ENCODE measurements at regions not wholly inside any gene's neighbourhood (a gene's known extent, or its start where the extent isn't known, plus 50 kb on each side); places are given as distances from the start of the nearest gene placed in this dataset.
A peak's percentile ranks its signal among the peaks of the same experiment; 100 is the strongest.

DNA sequence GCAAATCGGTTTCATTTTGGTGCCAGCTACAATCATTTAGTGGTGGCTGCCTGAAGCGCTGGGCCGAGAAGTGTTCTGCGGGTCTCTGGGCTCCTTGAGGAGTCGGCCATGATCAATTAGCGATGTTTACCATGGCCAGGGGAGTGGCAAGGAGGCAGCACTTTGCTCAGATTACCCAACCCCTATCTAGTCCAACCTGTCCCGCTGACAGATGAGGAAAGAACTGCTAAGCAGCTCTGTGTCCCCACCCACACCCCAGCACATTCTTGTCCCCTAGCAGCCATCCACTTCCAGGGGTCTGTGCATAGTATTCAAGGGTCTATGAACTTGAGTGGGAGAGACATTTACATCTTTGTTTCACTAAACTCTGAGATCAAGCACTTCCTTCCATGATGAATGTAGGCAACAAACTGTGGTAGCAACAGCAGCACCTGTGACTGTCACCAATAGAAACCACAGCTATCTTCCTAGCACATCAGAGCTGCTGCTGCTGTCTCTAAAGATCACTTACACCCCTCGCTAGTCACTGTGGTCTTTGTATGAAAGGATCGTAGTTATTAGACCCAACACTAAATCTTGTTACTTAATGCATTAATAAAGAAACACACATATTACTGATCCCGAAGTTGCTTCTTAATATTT lies 331.6 kb downstream of the BCOR start:
- H3K9me3 ChIP-seq (ENCODE audit: control insufficient read depth, insufficient read depth, low read length): no peaks in the 10 kb centered on the region
- Mint-ChIP-seq H3K4me1 (no peaks in the 10 kb centered on the region), H3K4me3 (no peak overlapping the region), H3K36me3 (no peaks in the 10 kb centered on the region), H3K27me3 (ENCODE audit: low read depth in 2 of 2) (peaks cover 0 to 2% of the 10 kb centered on the region in 2 donors), H3K9me3 (peaks cover 0 to 2% of the 10 kb centered on the region in 2 donors), H3K27ac (no peak overlapping the region)
- H3K4me1 ChIP-seq (ENCODE audit: control insufficient read depth, insufficient read depth, low read length): peaks cover 10% of the 10 kb centered on the region
- H3K4me3 ChIP-seq (ENCODE audit: low read length): no peak overlapping the region
- no peaks in the 10 kb centered on the region for H3K36me3 ChIP-seq (ENCODE audit: control insufficient read depth, insufficient read depth, low read length)
- intact Hi-C loops (cut with micrococcal nuclease): no loop called here
- no peaks in the 10 kb centered on the region for H3K27me3 ChIP-seq (ENCODE audit: control insufficient read depth, insufficient read depth, low read length)
- WGBS (ENCODE audit: insufficient coverage): 47% methylated on average over 2 of the region's 10 CpGs
- DNase-seq (peak in 1 of 2 donors; percentile 66), ATAC-seq (peak in 2 of 3 donors; percentile 34 to 61)
- H3K27ac ChIP-seq (ENCODE audit: low read length): peak overlapping the region; percentile 38
- TF ChIP-seq, protein P1, sequence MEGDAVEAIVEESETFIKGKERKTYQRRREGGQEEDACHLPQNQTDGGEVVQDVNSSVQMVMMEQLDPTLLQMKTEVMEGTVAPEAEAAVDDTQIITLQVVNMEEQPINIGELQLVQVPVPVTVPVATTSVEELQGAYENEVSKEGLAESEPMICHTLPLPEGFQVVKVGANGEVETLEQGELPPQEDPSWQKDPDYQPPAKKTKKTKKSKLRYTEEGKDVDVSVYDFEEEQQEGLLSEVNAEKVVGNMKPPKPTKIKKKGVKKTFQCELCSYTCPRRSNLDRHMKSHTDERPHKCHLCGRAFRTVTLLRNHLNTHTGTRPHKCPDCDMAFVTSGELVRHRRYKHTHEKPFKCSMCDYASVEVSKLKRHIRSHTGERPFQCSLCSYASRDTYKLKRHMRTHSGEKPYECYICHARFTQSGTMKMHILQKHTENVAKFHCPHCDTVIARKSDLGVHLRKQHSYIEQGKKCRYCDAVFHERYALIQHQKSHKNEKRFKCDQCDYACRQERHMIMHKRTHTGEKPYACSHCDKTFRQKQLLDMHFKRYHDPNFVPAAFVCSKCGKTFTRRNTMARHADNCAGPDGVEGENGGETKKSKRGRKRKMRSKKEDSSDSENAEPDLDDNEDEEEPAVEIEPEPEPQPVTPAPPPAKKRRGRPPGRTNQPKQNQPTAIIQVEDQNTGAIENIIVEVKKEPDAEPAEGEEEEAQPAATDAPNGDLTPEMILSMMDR (IDR thresholded peaks at IDR 0.05): no peak

DNA sequence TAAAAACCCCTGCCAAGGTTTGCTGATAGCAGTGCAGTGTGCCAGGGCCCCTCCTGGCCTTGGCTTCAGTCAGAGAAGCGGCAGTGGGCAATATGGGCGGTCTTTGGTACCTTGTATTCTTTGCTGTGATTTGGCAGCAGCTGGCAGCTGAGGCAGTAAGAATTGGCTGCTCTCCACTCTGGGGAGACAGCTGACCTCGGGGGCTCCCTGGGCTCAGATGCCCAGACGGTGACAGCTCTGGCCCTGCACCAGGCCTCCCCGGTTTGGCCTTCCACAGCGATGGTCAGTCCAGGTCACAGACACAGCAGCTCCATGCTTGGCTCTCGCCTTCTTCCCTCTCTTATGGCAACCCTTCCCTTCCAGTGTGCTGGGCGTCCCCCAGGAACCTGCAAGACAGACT lies 330.9 kb downstream of the BCOR start:
- WGBS (ENCODE audit: insufficient coverage): 73% methylated on average over 6 of the region's 8 CpGs
- TF ChIP-seq, protein P1 (IDR thresholded peaks at IDR 0.05): no peak
- Histone ChIP-seq H3K27me3 (ENCODE audit: control insufficient read depth, insufficient read depth, low read length) (no peaks in the 10 kb centered on the region), H3K9me3 (ENCODE audit: control insufficient read depth, insufficient read depth, low read length) (no peaks in the 10 kb centered on the region), H3K27ac (ENCODE audit: low read length) (no peak overlapping the region), H3K4me3 (ENCODE audit: low read length) (no peak overlapping the region), H3K4me1 (ENCODE audit: control insufficient read depth, insufficient read depth, low read length) (peaks cover 16% of the 10 kb centered on the region), H3K36me3 (ENCODE audit: control insufficient read depth, insufficient read depth, low read length) (no peaks in the 10 kb centered on the region)
- intact Hi-C loops (cut with micrococcal nuclease): no loop called here
- DNase-seq: no peak
- ATAC-seq: no peak
- Mint-ChIP-seq H3K4me1 (peaks cover 3 to 6% of the 10 kb centered on the region in 2 donors), H3K27ac (no peak overlapping the region), H3K36me3 (no peaks in the 10 kb centered on the region), H3K9me3 (peaks cover 0 to 2% of the 10 kb centered on the region in 2 donors), H3K27me3 (ENCODE audit: low read depth in 2 of 2) (peaks cover 0 to 9% of the 10 kb centered on the region in 2 donors), H3K4me3 (no peak overlapping the region)

DNA sequence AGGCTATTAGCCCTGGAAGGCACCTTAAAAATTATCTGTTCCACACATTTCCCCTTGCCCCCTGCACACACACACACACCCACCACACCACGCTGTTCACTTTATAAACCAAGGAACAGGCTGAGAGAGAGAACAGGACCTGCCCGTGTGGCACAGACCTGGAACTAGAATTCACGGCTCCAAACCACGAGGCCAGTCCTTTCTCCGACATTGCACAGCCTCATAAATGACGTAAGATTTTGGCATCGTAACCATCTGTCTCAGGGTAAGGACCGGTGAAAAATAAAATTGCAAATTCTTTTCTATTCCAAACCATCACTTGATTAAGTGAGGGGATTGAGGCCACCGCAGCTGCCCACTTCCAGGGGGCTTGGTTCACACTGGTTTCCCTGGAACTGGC lies 330.3 kb downstream of the BCOR start:
- DNase-seq (no peak), ATAC-seq (no peak)
- H3K27me3 Mint-ChIP-seq (ENCODE audit: low read depth in 2 of 2): peaks cover 0 to 14% of the 10 kb centered on the region in 2 donors
- no peak overlapping the region for H3K27ac ChIP-seq (ENCODE audit: low read length)
- TF ChIP-seq, protein P1 (IDR thresholded peaks at IDR 0.05): no peak
- H3K4me3 ChIP-seq (ENCODE audit: low read length): no peak overlapping the region
- H3K4me1 Mint-ChIP-seq: peaks cover 8 to 11% of the 10 kb centered on the region in 2 donors
- H3K4me3 Mint-ChIP-seq: no peak overlapping the region
- 75% methylated on average over 6 of the region's 9 CpGs for WGBS (ENCODE audit: insufficient coverage)
- peaks cover 0 to 2% of the 10 kb centered on the region in 2 donors for H3K9me3 Mint-ChIP-seq
- H3K27me3 ChIP-seq (ENCODE audit: control insufficient read depth, insufficient read depth, low read length): no peaks in the 10 kb centered on the region
- no peaks in the 10 kb centered on the region for H3K36me3 Mint-ChIP-seq
- H3K27ac Mint-ChIP-seq: no peak overlapping the region
- intact Hi-C loops (cut with micrococcal nuclease): no loop called here
- H3K9me3 ChIP-seq (ENCODE audit: control insufficient read depth, insufficient read depth, low read length): no peaks in the 10 kb centered on the region
- peaks cover 22% of the 10 kb centered on the region for H3K4me1 ChIP-seq (ENCODE audit: control insufficient read depth, insufficient read depth, low read length)
- no peaks in the 10 kb centered on the region for H3K36me3 ChIP-seq (ENCODE audit: control insufficient read depth, insufficient read depth, low read length)

DNA sequence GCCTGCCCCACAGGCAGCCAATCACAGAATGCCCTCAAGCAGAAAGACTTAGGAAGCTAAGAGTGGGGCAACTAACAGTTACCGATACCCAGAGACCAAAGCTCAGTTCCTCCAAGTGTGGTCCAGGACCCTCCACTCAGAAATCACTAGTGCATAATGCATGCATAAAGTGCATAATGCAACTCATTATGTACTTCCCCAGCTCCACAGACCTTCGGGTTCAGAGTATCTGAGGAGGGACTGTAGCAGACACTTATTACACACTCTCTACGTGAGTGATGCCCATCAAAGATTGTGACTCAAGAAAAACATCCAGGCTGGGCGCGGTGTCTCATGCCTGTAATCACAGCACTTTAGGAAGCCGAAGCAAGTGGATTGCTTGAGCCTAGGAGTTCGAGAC lies 328.0 kb downstream of the BCOR start:
- Histone ChIP-seq H3K36me3 (ENCODE audit: control insufficient read depth, insufficient read depth, low read length) (no peaks in the 10 kb centered on the region), H3K4me1 (ENCODE audit: control insufficient read depth, insufficient read depth, low read length) (peaks cover 25% of the 10 kb centered on the region), H3K27ac (ENCODE audit: low read length) (no peak overlapping the region), H3K27me3 (ENCODE audit: control insufficient read depth, insufficient read depth, low read length) (no peaks in the 10 kb centered on the region), H3K9me3 (ENCODE audit: control insufficient read depth, insufficient read depth, low read length) (no peaks in the 10 kb centered on the region), H3K4me3 (ENCODE audit: low read length) (no peak overlapping the region)
- Mint-ChIP-seq H3K36me3 (no peaks in the 10 kb centered on the region), H3K27me3 (ENCODE audit: low read depth in 2 of 2) (peaks cover 0 to 30% of the 10 kb centered on the region in 2 donors), H3K4me3 (no peak overlapping the region), H3K9me3 (peaks cover 0 to 2% of the 10 kb centered on the region in 2 donors), H3K27ac (no peak overlapping the region), H3K4me1 (peaks cover 8 to 11% of the 10 kb centered on the region in 2 donors)
- TF ChIP-seq, protein P1 (IDR thresholded peaks at IDR 0.05): no peak
- intact Hi-C loops (cut with micrococcal nuclease): no loop called here
- DNase-seq (no peak), ATAC-seq (no peak)
- WGBS (ENCODE audit: insufficient coverage): 97% methylated on average over 6 of the region's 7 CpGs

Data from natural killer cell (primary cell).